ENCODE measurements at regions not wholly inside any gene's neighbourhood (a gene's known extent, or its start where the extent isn't known, plus 50 kb on each side); places are given as distances from the start of the nearest gene placed in this dataset.

DNA sequence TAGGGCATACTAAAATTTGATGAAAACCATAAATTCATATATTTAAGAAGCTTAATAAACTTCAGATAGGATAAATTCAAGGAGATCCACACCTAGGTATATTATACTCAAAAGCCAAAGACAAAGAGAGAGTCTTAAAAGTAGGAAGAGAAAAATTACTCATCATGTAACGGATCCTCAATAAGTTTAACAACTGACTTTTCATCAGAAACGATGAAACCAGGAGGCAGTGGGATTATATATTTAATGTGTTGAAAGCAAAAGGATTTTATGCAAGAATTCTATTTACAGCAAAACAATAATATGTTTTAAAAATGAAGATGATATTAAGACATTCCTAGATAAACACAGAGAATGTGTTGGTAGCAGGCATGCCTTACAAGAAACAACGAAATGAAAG, 202.7 kb downstream of the OXSM start:
- TF ChIP-seq, protein P1, sequence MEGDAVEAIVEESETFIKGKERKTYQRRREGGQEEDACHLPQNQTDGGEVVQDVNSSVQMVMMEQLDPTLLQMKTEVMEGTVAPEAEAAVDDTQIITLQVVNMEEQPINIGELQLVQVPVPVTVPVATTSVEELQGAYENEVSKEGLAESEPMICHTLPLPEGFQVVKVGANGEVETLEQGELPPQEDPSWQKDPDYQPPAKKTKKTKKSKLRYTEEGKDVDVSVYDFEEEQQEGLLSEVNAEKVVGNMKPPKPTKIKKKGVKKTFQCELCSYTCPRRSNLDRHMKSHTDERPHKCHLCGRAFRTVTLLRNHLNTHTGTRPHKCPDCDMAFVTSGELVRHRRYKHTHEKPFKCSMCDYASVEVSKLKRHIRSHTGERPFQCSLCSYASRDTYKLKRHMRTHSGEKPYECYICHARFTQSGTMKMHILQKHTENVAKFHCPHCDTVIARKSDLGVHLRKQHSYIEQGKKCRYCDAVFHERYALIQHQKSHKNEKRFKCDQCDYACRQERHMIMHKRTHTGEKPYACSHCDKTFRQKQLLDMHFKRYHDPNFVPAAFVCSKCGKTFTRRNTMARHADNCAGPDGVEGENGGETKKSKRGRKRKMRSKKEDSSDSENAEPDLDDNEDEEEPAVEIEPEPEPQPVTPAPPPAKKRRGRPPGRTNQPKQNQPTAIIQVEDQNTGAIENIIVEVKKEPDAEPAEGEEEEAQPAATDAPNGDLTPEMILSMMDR (conservative IDR thresholded peaks at IDR 0.05), result no peak
- no peak for TF ChIP-seq ZFX (IDR thresholded peaks at IDR 0.05)
